ENCODE measurements at regions not wholly inside any gene's neighbourhood (a gene's known extent, or its start where the extent isn't known, plus 50 kb on each side); places are given as distances from the start of the nearest gene placed in this dataset.

GRCh38 chr1:14392161-14392858, 206.2 kb upstream of the KAZN start:
- no peak overlapping the region for H3K4me3 Mint-ChIP-seq
- peaks cover 19% of the 10 kb centered on the region for H3K27me3 Mint-ChIP-seq (ENCODE audit: low read depth)
- H3K4me1 Mint-ChIP-seq, result peaks cover 6% of the 10 kb centered on the region
- peaks cover 26% of the 10 kb centered on the region for H3K36me3 Mint-ChIP-seq
- ChIA-PET CTCF (no interaction called here), POLR2A (no interaction called here)
- no peak for ATAC-seq
- TF ChIP-seq GRHL2 (CRISPR knock-in tag; IDR thresholded peaks at IDR 0.05; ENCODE audit: insufficient replicate concordance, severe bottlenecking) (no peak), E2F1 (CRISPR knock-in tag; IDR thresholded peaks at IDR 0.05) (no peak), IRF2 (CRISPR knock-in tag; IDR thresholded peaks at IDR 0.05; ENCODE audit: borderline replicate concordance, low read depth) (no peak), ERG (CRISPR knock-in tag; IDR thresholded peaks at IDR 0.05) (no peak), ZNF232 (CRISPR knock-in tag; IDR thresholded peaks at IDR 0.05) (no peak), CREB1 (CRISPR knock-in tag; IDR thresholded peaks at IDR 0.05) (no peak), ZSCAN18 (CRISPR knock-in tag; IDR thresholded peaks at IDR 0.05) (no peak), NR2C2 (CRISPR knock-in tag; IDR thresholded peaks at IDR 0.05) (no peak), FOXJ3 (CRISPR knock-in tag; IDR thresholded peaks at IDR 0.05; ENCODE audit: borderline replicate concordance) (no peak), NFATC4 (CRISPR knock-in tag; IDR thresholded peaks at IDR 0.05) (no peak), ZNF396 (CRISPR knock-in tag; IDR thresholded peaks at IDR 0.05; ENCODE audit: borderline replicate concordance) (no peak), ZNF532 (CRISPR knock-in tag; IDR thresholded peaks at IDR 0.05; ENCODE audit: borderline replicate concordance) (no peak), GTF2I (CRISPR knock-in tag; conservative IDR thresholded peaks at IDR 0.05) (no peak), HMGA2 (CRISPR knock-in tag; IDR thresholded peaks at IDR 0.05) (no peak)
- DNase-seq (ENCODE audit: low spot score), result no peak
- H3K27ac Mint-ChIP-seq, result no peak overlapping the region
- peaks cover 34% of the 10 kb centered on the region for H3K9me3 Mint-ChIP-seq

- ATAC-seq (no peak), DNase-seq (ENCODE audit: low spot score) (no peak)
- Mint-ChIP-seq H3K4me1 (peaks cover 6% of the 10 kb centered on the region), H3K4me3 (no peak overlapping the region), H3K27ac (no peak overlapping the region), H3K36me3 (peaks cover 25% of the 10 kb centered on the region), H3K9me3 (peaks cover 34% of the 10 kb centered on the region), H3K27me3 (ENCODE audit: low read depth) (peaks cover 19% of the 10 kb centered on the region)
- TF ChIP-seq ZNF263 (CRISPR knock-in tag; IDR thresholded peaks at IDR 0.05; ENCODE audit: low read depth) (no peak), ZNF317 (CRISPR knock-in tag; IDR thresholded peaks at IDR 0.05; ENCODE audit: borderline replicate concordance, low read depth) (no peak), CREB1 (CRISPR knock-in tag; IDR thresholded peaks at IDR 0.05) (no peak), E2F5 (CRISPR knock-in tag; IDR thresholded peaks at IDR 0.05) (no peak), ZNF138 (CRISPR knock-in tag; conservative IDR thresholded peaks at IDR 0.05) (no peak), NFE2L1 (CRISPR knock-in tag; IDR thresholded peaks at IDR 0.05) (no peak), GTF2I (CRISPR knock-in tag; conservative IDR thresholded peaks at IDR 0.05) (no peak), ZNF671 (CRISPR knock-in tag; IDR thresholded peaks at IDR 0.05) (no peak), FOXJ3 (CRISPR knock-in tag; IDR thresholded peaks at IDR 0.05; ENCODE audit: borderline replicate concordance) (no peak), GRHL2 (CRISPR knock-in tag; IDR thresholded peaks at IDR 0.05; ENCODE audit: insufficient replicate concordance, severe bottlenecking) (no peak), CDX4 (CRISPR knock-in tag; IDR thresholded peaks at IDR 0.05; ENCODE audit: borderline replicate concordance) (no peak), TEAD4 (CRISPR knock-in tag; IDR thresholded peaks at IDR 0.05) (no peak), HMGA2 (CRISPR knock-in tag; IDR thresholded peaks at IDR 0.05) (no peak)
- ChIA-PET CTCF (no interaction called here), POLR2A (no interaction called here)
Observed at GRCh38 chr1:14392859-14393365, 205.6 kb upstream of the KAZN start.
